ENCODE measurements at regions not wholly inside any gene's neighbourhood (a gene's known extent, or its start where the extent isn't known, plus 50 kb on each side); places are given as distances from the start of the nearest gene placed in this dataset.

- TF ChIP-seq, protein P1, sequence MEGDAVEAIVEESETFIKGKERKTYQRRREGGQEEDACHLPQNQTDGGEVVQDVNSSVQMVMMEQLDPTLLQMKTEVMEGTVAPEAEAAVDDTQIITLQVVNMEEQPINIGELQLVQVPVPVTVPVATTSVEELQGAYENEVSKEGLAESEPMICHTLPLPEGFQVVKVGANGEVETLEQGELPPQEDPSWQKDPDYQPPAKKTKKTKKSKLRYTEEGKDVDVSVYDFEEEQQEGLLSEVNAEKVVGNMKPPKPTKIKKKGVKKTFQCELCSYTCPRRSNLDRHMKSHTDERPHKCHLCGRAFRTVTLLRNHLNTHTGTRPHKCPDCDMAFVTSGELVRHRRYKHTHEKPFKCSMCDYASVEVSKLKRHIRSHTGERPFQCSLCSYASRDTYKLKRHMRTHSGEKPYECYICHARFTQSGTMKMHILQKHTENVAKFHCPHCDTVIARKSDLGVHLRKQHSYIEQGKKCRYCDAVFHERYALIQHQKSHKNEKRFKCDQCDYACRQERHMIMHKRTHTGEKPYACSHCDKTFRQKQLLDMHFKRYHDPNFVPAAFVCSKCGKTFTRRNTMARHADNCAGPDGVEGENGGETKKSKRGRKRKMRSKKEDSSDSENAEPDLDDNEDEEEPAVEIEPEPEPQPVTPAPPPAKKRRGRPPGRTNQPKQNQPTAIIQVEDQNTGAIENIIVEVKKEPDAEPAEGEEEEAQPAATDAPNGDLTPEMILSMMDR (IDR thresholded peaks at IDR 0.05 in 8 of 11, conservative IDR thresholded peaks at IDR 0.05 in 3 of 11), result no peak
- no peak for TF ChIP-seq POLR2A (IDR thresholded peaks at IDR 0.05)
Observed at GRCh38 chr4:115923152-115923551, 809.7 kb upstream of the NDST4 start.
